NT2/D1 (cell line): ENCODE measurements at regions not wholly inside any gene's neighbourhood (a gene's known extent, or its start where the extent isn't known, plus 50 kb on each side); places are given as distances from the start of the nearest gene placed in this dataset.

Experiments used
- SUZ12 ChIP-seq: IDR thresholded peaks from 2 replicates; pipeline ENCODE4 v1.6.1; 2011; ENCODE audit not compliant: insufficient read length, insufficient read depth; ENCODE audit errors: extremely low read depth
- YY1 ChIP-seq: IDR thresholded peaks from 2 replicates; pipeline ENCODE4 v1.6.1; 2011; ENCODE audit not compliant: insufficient read length, insufficient read depth
- ZNF274 ChIP-seq: IDR thresholded peaks from 2 replicates; pipeline ENCODE4 v1.6.1; 2011; ENCODE audit warnings: mild to moderate bottlenecking, low read depth, low read length

DNA sequence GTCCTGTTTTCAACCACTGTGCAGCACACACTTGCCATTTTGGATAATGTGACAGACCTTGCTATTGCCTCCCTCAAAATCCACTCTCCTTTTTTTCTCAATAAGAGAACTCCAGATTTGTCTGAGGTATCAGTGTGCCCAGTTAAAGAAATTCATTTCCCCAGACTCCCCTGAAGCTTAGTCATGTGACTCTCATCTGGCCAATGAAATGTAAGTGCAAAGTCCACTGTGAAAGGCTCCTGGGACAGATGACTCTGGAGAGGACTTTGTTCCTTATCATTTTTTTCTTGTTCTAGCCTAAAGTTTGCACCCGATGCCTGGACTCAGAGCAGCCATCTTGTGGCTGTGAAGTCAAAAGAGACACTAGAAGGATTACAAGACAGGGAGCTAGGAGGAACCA lies 268.6 kb upstream of the LRTM1 start:
- TF ChIP-seq YY1 (no peak), ZNF274 (no peak), SUZ12 (no peak)
